ENCODE measurements at regions not wholly inside any gene's neighbourhood (a gene's known extent, or its start where the extent isn't known, plus 50 kb on each side); places are given as distances from the start of the nearest gene placed in this dataset.

DNA sequence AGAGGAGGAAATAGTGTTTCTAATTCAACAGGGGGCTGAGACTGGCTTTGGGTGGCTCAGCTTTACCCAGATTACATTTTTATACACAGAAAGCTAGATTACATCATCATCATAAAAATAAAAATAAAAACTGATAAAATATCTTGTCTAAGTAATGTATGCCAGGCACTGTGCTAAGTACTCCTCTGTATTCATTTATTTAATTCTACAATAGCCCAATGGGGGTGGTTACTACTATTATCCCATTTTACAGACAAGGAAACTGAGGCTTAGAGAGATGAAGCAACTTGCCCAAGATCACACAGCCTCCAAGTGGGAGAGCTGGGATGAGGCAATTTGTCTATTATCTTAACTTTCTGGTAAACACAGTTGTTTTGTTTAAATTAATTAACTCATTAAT, 62.3 kb upstream of the ECE1 start:
- peaks cover 16 to 30% of the 10 kb centered on the region in 2 donors for H3K27me3 ChIP-seq (ENCODE audit: control insufficient read depth in 2 of 2, insufficient read depth in 2 of 2, low read length in 2 of 2)
- H3K4me3 ChIP-seq (replicated peaks in 1 of 3; ENCODE audit: low read depth in 2 of 3, low read length in 3 of 3), result no peak overlapping the region
- H3K4me3 Mint-ChIP-seq, result no peak overlapping the region
- no peak overlapping the region for H3K27ac Mint-ChIP-seq
- H2AFZ ChIP-seq (ENCODE audit: insufficient read depth, low read depth, low read length, poor library complexity, severe bottlenecking), result no peak overlapping the region
- no peaks in the 10 kb centered on the region for H3K9me3 ChIP-seq (replicated peaks in 1 of 2; ENCODE audit: control insufficient read depth in 1 of 2, insufficient read depth in 1 of 2, low read length in 2 of 2)
- no peak for DNase-seq
- H3K4me1 ChIP-seq (ENCODE audit: control insufficient read depth in 1 of 2, insufficient read depth in 2 of 2, low read length in 2 of 2), result no peaks in the 10 kb centered on the region
- intact Hi-C loops (cut with micrococcal nuclease), result loop anchor here in 1 of 2 donors (5.0 kb wide), 1 partner anchor 105 kb away; no protein-coding TSS in a partner anchor
- TF ChIP-seq, protein P1, sequence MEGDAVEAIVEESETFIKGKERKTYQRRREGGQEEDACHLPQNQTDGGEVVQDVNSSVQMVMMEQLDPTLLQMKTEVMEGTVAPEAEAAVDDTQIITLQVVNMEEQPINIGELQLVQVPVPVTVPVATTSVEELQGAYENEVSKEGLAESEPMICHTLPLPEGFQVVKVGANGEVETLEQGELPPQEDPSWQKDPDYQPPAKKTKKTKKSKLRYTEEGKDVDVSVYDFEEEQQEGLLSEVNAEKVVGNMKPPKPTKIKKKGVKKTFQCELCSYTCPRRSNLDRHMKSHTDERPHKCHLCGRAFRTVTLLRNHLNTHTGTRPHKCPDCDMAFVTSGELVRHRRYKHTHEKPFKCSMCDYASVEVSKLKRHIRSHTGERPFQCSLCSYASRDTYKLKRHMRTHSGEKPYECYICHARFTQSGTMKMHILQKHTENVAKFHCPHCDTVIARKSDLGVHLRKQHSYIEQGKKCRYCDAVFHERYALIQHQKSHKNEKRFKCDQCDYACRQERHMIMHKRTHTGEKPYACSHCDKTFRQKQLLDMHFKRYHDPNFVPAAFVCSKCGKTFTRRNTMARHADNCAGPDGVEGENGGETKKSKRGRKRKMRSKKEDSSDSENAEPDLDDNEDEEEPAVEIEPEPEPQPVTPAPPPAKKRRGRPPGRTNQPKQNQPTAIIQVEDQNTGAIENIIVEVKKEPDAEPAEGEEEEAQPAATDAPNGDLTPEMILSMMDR (IDR thresholded peaks at IDR 0.05), result no peak
- H3K27me3 Mint-ChIP-seq (ENCODE audit: low read depth in 3 of 3), result peaks cover 28 to 55% (median 45%) of the 10 kb centered on the region in 3 donors
- H3K9me3 Mint-ChIP-seq, result peaks cover 0 to 3% (median 0%) of the 10 kb centered on the region in 7 donors
- H3K9ac ChIP-seq (ENCODE audit: insufficient read depth, low read length, poor library complexity, severe bottlenecking), result no peak overlapping the region
- no peaks in the 10 kb centered on the region for H3K79me2 ChIP-seq (ENCODE audit: insufficient read depth, low read length)
- H3K4me2 ChIP-seq (replicated peaks; ENCODE audit: extremely low read depth, low read length, poor library complexity, severe bottlenecking), result no peak overlapping the region
- H3K4me1 Mint-ChIP-seq, result no peaks in the 10 kb centered on the region
- H4K20me1 ChIP-seq (ENCODE audit: insufficient read depth, low read length), result no peaks in the 10 kb centered on the region
- H3K36me3 ChIP-seq (replicated peaks in 1 of 2; ENCODE audit: control insufficient read depth in 1 of 2, insufficient read depth in 2 of 2, low read length in 2 of 2), result no peaks in the 10 kb centered on the region
- H3K36me3 Mint-ChIP-seq, result no peaks in the 10 kb centered on the region
- H3K27ac ChIP-seq (ENCODE audit: low read depth in 1 of 2, low read length in 2 of 2), result no peak overlapping the region

DNA sequence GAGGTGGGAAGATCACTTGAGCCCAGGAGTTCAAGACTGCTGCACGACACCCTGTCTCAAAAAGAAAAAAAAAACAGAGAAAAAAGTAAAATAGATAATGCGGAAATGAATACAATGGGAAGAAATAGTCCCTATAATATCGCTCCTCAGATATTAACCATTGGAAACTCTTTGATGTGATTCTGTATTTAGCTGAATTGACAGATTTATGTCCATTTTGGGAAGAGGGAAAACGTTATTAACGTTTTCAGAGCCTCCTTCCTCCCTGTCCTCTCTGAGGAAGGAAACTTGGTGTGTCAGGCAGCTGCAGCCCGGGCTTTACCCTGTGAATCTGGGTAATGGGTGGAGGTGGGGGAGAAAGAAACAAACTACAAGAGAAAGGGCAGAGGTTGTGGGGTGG, 61.6 kb upstream of the ECE1 start:
- Histone ChIP-seq H3K27ac (ENCODE audit: low read depth in 1 of 2, low read length in 2 of 2) (no peak overlapping the region), H3K4me2 (replicated peaks; ENCODE audit: extremely low read depth, low read length, poor library complexity, severe bottlenecking) (no peak overlapping the region), H3K36me3 (replicated peaks in 1 of 2; ENCODE audit: control insufficient read depth in 1 of 2, insufficient read depth in 2 of 2, low read length in 2 of 2) (no peaks in the 10 kb centered on the region), H2AFZ (ENCODE audit: insufficient read depth, low read depth, low read length, poor library complexity, severe bottlenecking) (no peak overlapping the region), H3K79me2 (ENCODE audit: insufficient read depth, low read length) (no peaks in the 10 kb centered on the region), H3K9ac (ENCODE audit: insufficient read depth, low read length, poor library complexity, severe bottlenecking) (no peak overlapping the region), H3K9me3 (replicated peaks in 1 of 2; ENCODE audit: control insufficient read depth in 1 of 2, insufficient read depth in 1 of 2, low read length in 2 of 2) (no peaks in the 10 kb centered on the region), H3K4me3 (replicated peaks in 1 of 3; ENCODE audit: low read depth in 2 of 3, low read length in 3 of 3) (no peak overlapping the region), H3K27me3 (ENCODE audit: control insufficient read depth in 2 of 2, insufficient read depth in 2 of 2, low read length in 2 of 2) (peaks cover 22 to 37% of the 10 kb centered on the region in 2 donors), H4K20me1 (ENCODE audit: insufficient read depth, low read length) (no peaks in the 10 kb centered on the region), H3K4me1 (ENCODE audit: control insufficient read depth in 1 of 2, insufficient read depth in 2 of 2, low read length in 2 of 2) (no peaks in the 10 kb centered on the region)
- no peak for DNase-seq
- peaks cover 0 to 3% (median 0%) of the 10 kb centered on the region in 7 donors for H3K9me3 Mint-ChIP-seq
- 71% methylated on average over 1 of the region's 6 CpGs for WGBS (ENCODE audit: insufficient coverage)
- H3K27ac Mint-ChIP-seq, result no peak overlapping the region
- H3K4me3 Mint-ChIP-seq, result peak overlapping the region in 1 of 2 donors; percentile 17
- TF ChIP-seq, protein P1 (IDR thresholded peaks at IDR 0.05), result no peak
- H3K4me1 Mint-ChIP-seq, result no peaks in the 10 kb centered on the region
- H3K36me3 Mint-ChIP-seq, result no peaks in the 10 kb centered on the region
- H3K27me3 Mint-ChIP-seq (ENCODE audit: low read depth in 3 of 3), result peaks cover 23 to 52% (median 38%) of the 10 kb centered on the region in 3 donors
- intact Hi-C loops (cut with micrococcal nuclease), result loop anchor here in 1 of 2 donors (5.0 kb wide), 1 partner anchor 105 kb away; no protein-coding TSS in a partner anchor

Measured in CD14-positive monocyte (primary cell).